Neural progenitor cell (in vitro differentiated cells): ENCODE measurements at regions not wholly inside any gene's neighbourhood (a gene's known extent, or its start where the extent isn't known, plus 50 kb on each side); places are given as distances from the start of the nearest gene placed in this dataset.

Experiments
- DNase-seq: peaks from one replicate; pipeline ENCODE4 v3.0.0-alpha.2; 2016; ENCODE audit warnings: low spot score
- H2AFZ ChIP-seq: fragments of 200-600 bp; sonication (generic); replicated peaks from 2 replicates; pipeline ENCODE4 v1.6.1; 2016; ENCODE audit warnings: antibody characterized with exemption
- H3F3A ChIP-seq: fragments of 200-600 bp; sonication (generic); 2 replicates; pipeline ENCODE4 v1.6.1; 2016; ENCODE audit warnings: antibody characterized with exemption, low read depth
- H3K27ac ChIP-seq: fragments of 200-600 bp; sonication (generic); 2 replicates; pipeline ENCODE4 v1.5.1; 2016; ENCODE audit warnings: mild to moderate bottlenecking
- H3K27me3 ChIP-seq: fragments of 200-600 bp; sonication (generic); 2 replicates; pipeline ENCODE4 v1.6.1; 2016; ENCODE audit warnings: mild to moderate bottlenecking, moderate library complexity
- H3K36me3 ChIP-seq: fragments of 200-600 bp; sonication (generic); 2 replicates; pipeline ENCODE4 v1.5.1; 2016
- H3K4me1 ChIP-seq: fragments of 200-600 bp; sonication (generic); 2 replicates; pipeline ENCODE4 v1.6.1; 2016; ENCODE audit warnings: mixed run types
- H3K4me2 ChIP-seq: fragments of 200-600 bp; sonication (generic); 2 replicates; pipeline ENCODE4 v1.6.1; 2016
- H3K4me3 ChIP-seq: fragments of 200-600 bp; sonication (generic); 2 replicates; pipeline ENCODE4 v1.5.1; 2016
- H3K79me2 ChIP-seq: fragments of 200-600 bp; sonication (generic); 2 replicates; pipeline ENCODE4 v1.6.1; 2016; ENCODE audit warnings: low read depth
- H3K9ac ChIP-seq: fragments of 200-600 bp; sonication (generic); 2 replicates; pipeline ENCODE4 v1.6.1; 2016
- H3K9me3 ChIP-seq: fragments of 200-600 bp; sonication (generic); 2 replicates; pipeline ENCODE4 v1.5.1; 2016; ENCODE audit warnings: low read depth
- H4K20me1 ChIP-seq: fragments of 200-600 bp; sonication (generic); 2 replicates; pipeline ENCODE4 v1.6.1; 2016; ENCODE audit warnings: low read depth
- H3K27ac Mint-ChIP-seq: 3 replicates; pipeline ENCODE4 v1.8.0; 2021; ENCODE audit warnings: mixed read lengths
- H3K27me3 Mint-ChIP-seq: 2 replicates; pipeline ENCODE4 v1.8.0; 2022; ENCODE audit warnings: low read depth, mild to moderate bottlenecking, inconsistent platforms, moderate library complexity, mixed read lengths; ENCODE audit not compliant: insufficient read depth
- H3K36me3 Mint-ChIP-seq: 3 replicates; pipeline ENCODE4 v1.8.0; 2021; ENCODE audit warnings: mixed read lengths
- H3K4me1 Mint-ChIP-seq: 3 replicates; pipeline ENCODE4 v1.8.0; 2021; ENCODE audit warnings: mixed read lengths
- H3K4me3 Mint-ChIP-seq: 3 replicates; pipeline ENCODE4 v1.8.0; 2021; ENCODE audit warnings: mild to moderate bottlenecking, moderate library complexity, mixed read lengths
- H3K9me3 Mint-ChIP-seq: 3 replicates; pipeline ENCODE4 v1.8.0; 2020; ENCODE audit warnings: mixed read lengths
- EZH2 ChIP-seq: fragments of 200-600 bp; sonication (generic); IDR thresholded peaks from 2 replicates; pipeline ENCODE4 v1.6.1; 2017; ENCODE audit warnings: antibody characterized with exemption, mild to moderate bottlenecking, moderate library complexity
- EZH2phosphoT487 ChIP-seq: fragments of 200-600 bp; sonication (generic); IDR thresholded peaks from 2 replicates; pipeline ENCODE4 v1.6.1; 2017; ENCODE audit warnings: antibody characterized with exemption
- TF ChIP-seq, protein P1 (sequence below): fragments of 200-600 bp; sonication (generic); IDR thresholded peaks from 2 replicates; pipeline ENCODE4 v1.5.1; 2017; ENCODE audit warnings: antibody characterized with exemption, mild to moderate bottlenecking

DNA sequence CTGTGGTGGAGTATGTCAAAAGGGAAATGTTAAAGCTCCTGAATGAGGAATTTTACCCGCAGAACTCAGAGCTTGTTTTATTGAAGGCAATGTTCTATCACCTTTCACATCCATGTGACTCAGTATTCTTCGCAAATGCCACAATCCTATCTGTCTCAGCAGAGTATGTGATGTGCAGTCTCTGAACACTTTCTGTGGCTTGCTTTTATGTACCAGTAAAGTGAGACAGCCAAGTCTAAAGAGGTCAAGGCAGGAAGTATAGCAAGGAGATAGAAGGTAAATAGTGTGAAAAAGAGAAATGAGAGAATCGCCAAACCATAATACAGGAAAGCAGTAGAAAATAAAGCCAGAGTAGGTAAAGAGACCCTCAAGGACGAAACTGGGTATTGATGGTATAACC, 515.8 kb downstream of the RAB28 start:
- TF ChIP-seq EZH2 = no peak
- no peak for TF ChIP-seq EZH2phosphoT487
- TF ChIP-seq, protein P1, sequence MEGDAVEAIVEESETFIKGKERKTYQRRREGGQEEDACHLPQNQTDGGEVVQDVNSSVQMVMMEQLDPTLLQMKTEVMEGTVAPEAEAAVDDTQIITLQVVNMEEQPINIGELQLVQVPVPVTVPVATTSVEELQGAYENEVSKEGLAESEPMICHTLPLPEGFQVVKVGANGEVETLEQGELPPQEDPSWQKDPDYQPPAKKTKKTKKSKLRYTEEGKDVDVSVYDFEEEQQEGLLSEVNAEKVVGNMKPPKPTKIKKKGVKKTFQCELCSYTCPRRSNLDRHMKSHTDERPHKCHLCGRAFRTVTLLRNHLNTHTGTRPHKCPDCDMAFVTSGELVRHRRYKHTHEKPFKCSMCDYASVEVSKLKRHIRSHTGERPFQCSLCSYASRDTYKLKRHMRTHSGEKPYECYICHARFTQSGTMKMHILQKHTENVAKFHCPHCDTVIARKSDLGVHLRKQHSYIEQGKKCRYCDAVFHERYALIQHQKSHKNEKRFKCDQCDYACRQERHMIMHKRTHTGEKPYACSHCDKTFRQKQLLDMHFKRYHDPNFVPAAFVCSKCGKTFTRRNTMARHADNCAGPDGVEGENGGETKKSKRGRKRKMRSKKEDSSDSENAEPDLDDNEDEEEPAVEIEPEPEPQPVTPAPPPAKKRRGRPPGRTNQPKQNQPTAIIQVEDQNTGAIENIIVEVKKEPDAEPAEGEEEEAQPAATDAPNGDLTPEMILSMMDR = no peak
- Histone ChIP-seq H4K20me1 (no peaks in the 10 kb centered on the region), H3K36me3 (no peaks in the 10 kb centered on the region), H3K4me3 (no peak overlapping the region), H3K27me3 (no peaks in the 10 kb centered on the region), H3K9ac (no peak overlapping the region), H3K4me1 (peaks cover 13% of the 10 kb centered on the region), H3K79me2 (no peaks in the 10 kb centered on the region), H3K9me3 (no peaks in the 10 kb centered on the region), H2AFZ (no peak overlapping the region), H3K27ac (no peak overlapping the region), H3K4me2 (no peak overlapping the region), H3F3A (no peaks in the 10 kb centered on the region)
- Mint-ChIP-seq H3K27me3 (no peaks in the 10 kb centered on the region), H3K9me3 (no peaks in the 10 kb centered on the region), H3K4me3 (no peak overlapping the region), H3K27ac (no peak overlapping the region), H3K4me1 (peaks cover 17% of the 10 kb centered on the region), H3K36me3 (no peaks in the 10 kb centered on the region)
- DNase-seq = no peak

DNA sequence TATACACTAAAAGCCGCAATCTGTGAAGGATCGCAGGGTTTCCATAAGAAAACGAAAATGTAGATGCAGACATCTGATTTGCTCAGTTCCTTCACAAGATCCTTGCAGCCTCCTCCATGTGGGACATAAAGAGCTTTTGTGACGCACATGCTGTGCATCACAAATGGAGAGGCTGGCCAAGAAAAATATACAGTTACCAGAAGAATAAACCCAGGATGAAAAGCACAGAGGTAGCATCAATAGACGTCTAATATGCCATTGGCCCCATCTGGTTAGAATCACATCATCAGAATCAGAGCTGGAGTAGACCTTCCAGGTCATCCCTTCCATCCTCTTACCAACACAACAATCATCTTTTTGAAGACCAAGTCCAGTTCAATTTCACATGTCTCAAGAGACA, 517.4 kb downstream of the RAB28 start:
- H2AFZ ChIP-seq = no peak overlapping the region
- H3F3A ChIP-seq = no peaks in the 10 kb centered on the region
- H3K27me3 ChIP-seq = no peaks in the 10 kb centered on the region
- no peak overlapping the region for H3K9ac ChIP-seq
- H3K36me3 ChIP-seq = no peaks in the 10 kb centered on the region
- H3K4me1 ChIP-seq = peaks cover 13% of the 10 kb centered on the region
- no peaks in the 10 kb centered on the region for H3K27me3 Mint-ChIP-seq
- H3K4me1 Mint-ChIP-seq = peaks cover 17% of the 10 kb centered on the region
- TF ChIP-seq EZH2 (no peak), EZH2phosphoT487 (no peak)
- TF ChIP-seq, protein P1 = no peak
- no peak overlapping the region for H3K27ac Mint-ChIP-seq
- DNase-seq = no peak
- H3K27ac ChIP-seq = no peak overlapping the region
- no peaks in the 10 kb centered on the region for H3K36me3 Mint-ChIP-seq
- H3K9me3 Mint-ChIP-seq = no peaks in the 10 kb centered on the region
- no peak overlapping the region for H3K4me3 ChIP-seq
- H3K9me3 ChIP-seq = no peaks in the 10 kb centered on the region
- no peak overlapping the region for H3K4me3 Mint-ChIP-seq
- H3K4me2 ChIP-seq = no peak overlapping the region
- H3K79me2 ChIP-seq = no peaks in the 10 kb centered on the region
- H4K20me1 ChIP-seq = no peaks in the 10 kb centered on the region

DNA sequence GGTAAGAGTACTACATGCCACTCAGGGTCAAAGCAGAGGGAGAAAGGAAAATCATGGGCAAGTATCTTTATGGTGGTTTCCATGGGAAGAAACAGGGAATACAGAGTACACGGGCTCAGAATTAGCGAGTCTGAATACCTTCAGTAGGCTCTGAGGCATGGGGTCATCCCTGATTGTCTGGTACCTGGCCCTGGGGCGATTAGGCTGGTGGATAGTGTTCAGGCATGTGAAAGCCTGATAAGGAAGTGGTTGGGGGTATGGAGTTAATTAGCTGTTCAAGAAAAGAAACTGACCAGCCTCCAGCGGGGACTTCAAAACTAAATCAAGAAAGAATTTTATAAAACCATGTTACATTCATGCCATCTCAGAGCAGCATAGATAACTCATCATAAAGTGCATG, 518.8 kb downstream of the RAB28 start:
- Histone ChIP-seq H3K79me2 (no peaks in the 10 kb centered on the region), H3K27me3 (no peaks in the 10 kb centered on the region), H3F3A (no peaks in the 10 kb centered on the region), H2AFZ (no peak overlapping the region), H3K4me3 (no peak overlapping the region), H3K36me3 (no peaks in the 10 kb centered on the region), H3K9me3 (no peaks in the 10 kb centered on the region), H3K27ac (no peak overlapping the region), H4K20me1 (no peaks in the 10 kb centered on the region), H3K4me1 (peaks cover 13% of the 10 kb centered on the region), H3K4me2 (peak overlapping the region; percentile 48), H3K9ac (no peak overlapping the region)
- H3K27me3 Mint-ChIP-seq = no peaks in the 10 kb centered on the region
- DNase-seq = peak; percentile 61
- TF ChIP-seq EZH2phosphoT487 = no peak
- no peak for TF ChIP-seq EZH2
- TF ChIP-seq, protein P1 = no peak
- no peaks in the 10 kb centered on the region for H3K36me3 Mint-ChIP-seq
- H3K4me1 Mint-ChIP-seq = peaks cover 17% of the 10 kb centered on the region
- H3K4me3 Mint-ChIP-seq = no peak overlapping the region
- H3K27ac Mint-ChIP-seq = no peak overlapping the region
- H3K9me3 Mint-ChIP-seq = no peaks in the 10 kb centered on the region

DNA sequence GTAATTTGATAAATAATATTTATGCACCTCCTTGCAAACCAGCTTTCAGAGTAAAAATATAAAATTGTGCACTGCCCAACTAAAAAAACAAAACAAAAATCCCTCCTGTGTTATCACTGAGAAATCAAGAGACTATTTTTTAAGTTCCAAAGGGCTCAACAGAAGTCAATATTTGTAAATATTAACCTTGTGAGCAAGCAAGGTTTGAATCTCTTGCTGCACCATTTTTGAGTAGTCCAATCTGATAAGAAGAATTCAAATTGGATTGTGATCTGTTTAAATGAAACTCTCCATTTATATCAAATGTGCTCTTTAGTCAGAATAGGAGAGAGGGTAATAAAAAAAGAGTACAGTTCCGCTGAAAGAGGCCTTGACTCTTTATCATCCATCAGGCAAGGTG, 520.2 kb downstream of the RAB28 start:
- H3K4me3 ChIP-seq = no peak overlapping the region
- no peaks in the 10 kb centered on the region for H3F3A ChIP-seq
- no peak overlapping the region for H2AFZ ChIP-seq
- H3K4me2 ChIP-seq = no peak overlapping the region
- no peak for TF ChIP-seq EZH2phosphoT487
- TF ChIP-seq, protein P1 = no peak
- no peak for TF ChIP-seq EZH2
- H3K9ac ChIP-seq = no peak overlapping the region
- peaks cover 13% of the 10 kb centered on the region for H3K4me1 ChIP-seq
- no peaks in the 10 kb centered on the region for H3K79me2 ChIP-seq
- no peak overlapping the region for H3K27ac Mint-ChIP-seq
- H3K36me3 ChIP-seq = no peaks in the 10 kb centered on the region
- H3K4me1 Mint-ChIP-seq = peaks cover 17% of the 10 kb centered on the region
- H3K9me3 Mint-ChIP-seq = no peaks in the 10 kb centered on the region
- H4K20me1 ChIP-seq = no peaks in the 10 kb centered on the region
- no peaks in the 10 kb centered on the region for H3K27me3 ChIP-seq
- H3K9me3 ChIP-seq = no peaks in the 10 kb centered on the region
- no peak for DNase-seq
- H3K4me3 Mint-ChIP-seq = no peak overlapping the region
- H3K27me3 Mint-ChIP-seq = no peaks in the 10 kb centered on the region
- no peak overlapping the region for H3K27ac ChIP-seq
- H3K36me3 Mint-ChIP-seq = no peaks in the 10 kb centered on the region
